ENCODE measurements at regions not wholly inside any gene's neighbourhood (a gene's known extent, or its start where the extent isn't known, plus 50 kb on each side); places are given as distances from the start of the nearest gene placed in this dataset.

- CTCF ChIA-PET, result no interaction called here
- no peak for DNase-seq
- peaks cover 10% of the 10 kb centered on the region for H3K4me1 Mint-ChIP-seq (ENCODE audit: low read depth, unreplicated experiment)
- H3K27ac Mint-ChIP-seq (ENCODE audit: unreplicated experiment), result no peak overlapping the region
- BruUV-seq (replicated peaks), result no TSS peak
- intact Hi-C loops (cut with micrococcal nuclease; ENCODE audit: unreplicated experiment), result no loop called here
- H3K9me3 Mint-ChIP-seq (ENCODE audit: low read depth, unreplicated experiment), result no peaks in the 10 kb centered on the region
- TF ChIP-seq CTCF (IDR thresholded peaks at IDR 0.05; ENCODE audit: unreplicated experiment), result no peak
- no peaks in the 10 kb centered on the region for H3K27me3 Mint-ChIP-seq (ENCODE audit: unreplicated experiment)
- H3K36me3 Mint-ChIP-seq (ENCODE audit: insufficient read depth, unreplicated experiment), result peaks cover 7% of the 10 kb centered on the region
- H3K4me3 Mint-ChIP-seq (ENCODE audit: low read depth, unreplicated experiment), result no peak overlapping the region
These were observed 54.0 kb downstream of the C11orf91 start for GRCh38 chr11:33646629-33647028.

- Mint-ChIP-seq H3K4me1 (ENCODE audit: low read depth, unreplicated experiment) (peaks cover 10% of the 10 kb centered on the region), H3K27ac (ENCODE audit: unreplicated experiment) (no peak overlapping the region), H3K36me3 (ENCODE audit: insufficient read depth, unreplicated experiment) (peaks cover 7% of the 10 kb centered on the region), H3K27me3 (ENCODE audit: unreplicated experiment) (no peaks in the 10 kb centered on the region), H3K9me3 (ENCODE audit: low read depth, unreplicated experiment) (no peaks in the 10 kb centered on the region), H3K4me3 (ENCODE audit: low read depth, unreplicated experiment) (no peak overlapping the region)
- no TSS peak for BruUV-seq (replicated peaks)
- intact Hi-C loops (cut with micrococcal nuclease; ENCODE audit: unreplicated experiment), result no loop called here
- TF ChIP-seq CTCF (IDR thresholded peaks at IDR 0.05; ENCODE audit: unreplicated experiment), result no peak
- no peak for DNase-seq
- CTCF ChIA-PET, result no interaction called here
These were observed 54.5 kb downstream of the C11orf91 start for GRCh38 chr11:33646168-33646567.

- no peak for TF ChIP-seq CTCF (IDR thresholded peaks at IDR 0.05; ENCODE audit: unreplicated experiment)
- Mint-ChIP-seq H3K27me3 (ENCODE audit: unreplicated experiment) (no peaks in the 10 kb centered on the region), H3K27ac (ENCODE audit: unreplicated experiment) (no peak overlapping the region), H3K4me1 (ENCODE audit: low read depth, unreplicated experiment) (peaks cover 10% of the 10 kb centered on the region), H3K9me3 (ENCODE audit: low read depth, unreplicated experiment) (no peaks in the 10 kb centered on the region), H3K36me3 (ENCODE audit: insufficient read depth, unreplicated experiment) (peaks cover 7% of the 10 kb centered on the region), H3K4me3 (ENCODE audit: low read depth, unreplicated experiment) (no peak overlapping the region)
- DNase-seq, result no peak
- BruUV-seq (replicated peaks), result no TSS peak
- CTCF ChIA-PET, result no interaction called here
- intact Hi-C loops (cut with micrococcal nuclease; ENCODE audit: unreplicated experiment), result no loop called here
These were observed 54.9 kb downstream of the C11orf91 start for GRCh38 chr11:33645686-33646085.

- H3K9me3 Mint-ChIP-seq (ENCODE audit: low read depth, unreplicated experiment), result no peaks in the 10 kb centered on the region
- BruUV-seq (replicated peaks), result no TSS peak
- CTCF ChIA-PET, result interaction anchor here (0.6 to 1.6 kb wide), 2 partner anchors 67 to 99 kb away, joined by 3 read pairs; no protein-coding TSS in a partner anchor
- peak overlapping the region; percentile 45 for H3K27ac Mint-ChIP-seq (ENCODE audit: unreplicated experiment)
- DNase-seq, result no peak
- H3K4me3 Mint-ChIP-seq (ENCODE audit: low read depth, unreplicated experiment), result no peak overlapping the region
- H3K27me3 Mint-ChIP-seq (ENCODE audit: unreplicated experiment), result no peaks in the 10 kb centered on the region
- peaks cover 10% of the 10 kb centered on the region for H3K4me1 Mint-ChIP-seq (ENCODE audit: low read depth, unreplicated experiment)
- intact Hi-C loops (cut with micrococcal nuclease; ENCODE audit: unreplicated experiment), result no loop called here
- no peak for TF ChIP-seq CTCF (IDR thresholded peaks at IDR 0.05; ENCODE audit: unreplicated experiment)
- H3K36me3 Mint-ChIP-seq (ENCODE audit: insufficient read depth, unreplicated experiment), result peaks cover 7% of the 10 kb centered on the region
These were observed 57.3 kb downstream of the C11orf91 start for GRCh38 chr11:33643167-33643824.

All from Calu3 (cell line).